ENCODE measurements at regions not wholly inside any gene's neighbourhood (a gene's known extent, or its start where the extent isn't known, plus 50 kb on each side); places are given as distances from the start of the nearest gene placed in this dataset.

- no peak for DNase-seq (ENCODE audit: low read depth in 2 of 2, low spot score in 1 of 2)
Observed at GRCh38 chr7:130878785-130879184, 144.8 kb upstream of the KLF14 start.

- no peak for DNase-seq (ENCODE audit: low read depth in 2 of 2, low spot score in 1 of 2)
Observed at GRCh38 chr7:130879191-130879590, 145.2 kb upstream of the KLF14 start.

GRCh38 chr7:130880668-130881067 lies 146.7 kb upstream of the KLF14 start:
- no peak for DNase-seq (ENCODE audit: low read depth in 2 of 2, low spot score in 1 of 2)

- DNase-seq (ENCODE audit: low read depth in 2 of 2, low spot score in 1 of 2) = no peak
Observed at GRCh38 chr7:130881091-130881798, 147.2 kb upstream of the KLF14 start.

GRCh38 chr7:130881799-130882141 lies 147.8 kb upstream of the KLF14 start:
- DNase-seq (ENCODE audit: low read depth in 2 of 2, low spot score in 1 of 2) = no peak

GRCh38 chr7:130882396-130882795 lies 148.4 kb upstream of the KLF14 start:
- no peak for DNase-seq (ENCODE audit: low read depth in 2 of 2, low spot score in 1 of 2)

GRCh38 chr7:130883928-130884327 lies 149.9 kb upstream of the KLF14 start:
- no peak for DNase-seq (ENCODE audit: low read depth in 2 of 2, low spot score in 1 of 2)

- no peak for DNase-seq (ENCODE audit: low read depth in 2 of 2, low spot score in 1 of 2)
Observed at GRCh38 chr7:130884437-130885417, 150.7 kb upstream of the KLF14 start.

- DNase-seq (ENCODE audit: low read depth in 2 of 2, low spot score in 1 of 2) = no peak
Observed at GRCh38 chr7:130886438-130887135, 152.6 kb upstream of the KLF14 start.

- no peak for DNase-seq (ENCODE audit: low read depth in 2 of 2, low spot score in 1 of 2)
Observed at GRCh38 chr7:130887182-130887956, 153.4 kb upstream of the KLF14 start.

- no peak for DNase-seq (ENCODE audit: low read depth in 2 of 2, low spot score in 1 of 2)
Observed at GRCh38 chr7:130887957-130888371, 154.0 kb upstream of the KLF14 start.

- DNase-seq (ENCODE audit: low read depth in 2 of 2, low spot score in 1 of 2) = no peak
Observed at GRCh38 chr7:130888468-130888867, 154.5 kb upstream of the KLF14 start.

GRCh38 chr7:130890176-130891020 lies 156.4 kb upstream of the KLF14 start:
- no peak for DNase-seq (ENCODE audit: low read depth in 2 of 2, low spot score in 1 of 2)

GRCh38 chr7:130891254-130892094 lies 157.5 kb upstream of the KLF14 start:
- DNase-seq (ENCODE audit: low read depth in 2 of 2, low spot score in 1 of 2) = no peak

- no peak for DNase-seq (ENCODE audit: low read depth in 2 of 2, low spot score in 1 of 2)
Observed at GRCh38 chr7:130893441-130893894, 159.5 kb upstream of the KLF14 start.

GRCh38 chr7:130894146-130894908 lies 160.3 kb upstream of the KLF14 start:
- no peak for DNase-seq (ENCODE audit: low read depth in 2 of 2, low spot score in 1 of 2)

- no peak for DNase-seq (ENCODE audit: low read depth in 2 of 2, low spot score in 1 of 2)
Observed at GRCh38 chr7:130894909-130895750, 161.1 kb upstream of the KLF14 start.

Data from stimulated activated CD8-positive, alpha-beta memory T cell treated with anti-CD3 and anti-CD28 coated beads, Interleukin-4, amount 100 ng/mL, for 1 hour (primary cell).